GM23338 (cell line): ENCODE measurements at regions not wholly inside any gene's neighbourhood (a gene's known extent, or its start where the extent isn't known, plus 50 kb on each side); places are given as distances from the start of the nearest gene placed in this dataset.

Experiments
- ATAC-seq: fragments of 200-7000 bp; cut with Tn5 transposase; 3 replicates; pipeline ENCODE4 v1.9.1; 2020
- DNase-seq: peaks from one replicate; pipeline ENCODE4 v3.0.0-alpha.2; 2015; ENCODE audit warnings: low spot score
- H2AFZ ChIP-seq: fragments of 200-600 bp; sonication (generic); 2 replicates; pipeline ENCODE4 v1.8.0; 2016; ENCODE audit warnings: antibody characterized with exemption, mild to moderate bottlenecking, moderate library complexity
- H3F3A ChIP-seq: fragments of 200-600 bp; sonication (generic); replicated peaks from 2 replicates; pipeline ENCODE4 v1.8.0; 2017; ENCODE audit warnings: antibody characterized with exemption, mixed run types, low read depth
- H3K27ac ChIP-seq: fragments of 200-600 bp; sonication (generic); 2 replicates; pipeline ENCODE4 v1.6.1; 2016; ENCODE audit warnings: low read depth
- H3K27me3 ChIP-seq: fragments of 200-600 bp; sonication (generic); 2 replicates; pipeline ENCODE4 v1.8.0; 2016; ENCODE audit warnings: mild to moderate bottlenecking, mixed run types, moderate library complexity; ENCODE audit not compliant: insufficient read depth
- H3K36me3 ChIP-seq: fragments of 200-600 bp; sonication (generic); 2 replicates; pipeline ENCODE4 v1.8.0; 2016; ENCODE audit warnings: mild to moderate bottlenecking; ENCODE audit not compliant: insufficient read depth
- H3K4me1 ChIP-seq: fragments of 200-600 bp; sonication (generic); 2 replicates; pipeline ENCODE4 v1.8.0; 2016; ENCODE audit warnings: mild to moderate bottlenecking, moderate library complexity; ENCODE audit not compliant: insufficient read depth
- H3K4me2 ChIP-seq: fragments of 200-600 bp; sonication (generic); 2 replicates; pipeline ENCODE4 v1.7.1; 2017; ENCODE audit warnings: mixed run types
- H3K4me3 ChIP-seq: fragments of 200-600 bp; sonication (generic); 2 replicates; pipeline ENCODE4 v1.6.1; 2016; ENCODE audit warnings: mixed run types
- H3K79me2 ChIP-seq: fragments of 200-600 bp; sonication (generic); replicated peaks from 2 replicates; pipeline ENCODE4 v1.8.0; 2017; ENCODE audit warnings: mild to moderate bottlenecking; ENCODE audit not compliant: insufficient read depth
- H3K9me2 ChIP-seq: fragments of 200-600 bp; sonication (generic); 2 replicates; pipeline ENCODE4 v1.8.0; 2017; ENCODE audit not compliant: insufficient read depth
- H4K20me1 ChIP-seq: fragments of 200-600 bp; sonication (generic); replicated peaks from 2 replicates; pipeline ENCODE4 v1.8.0; 2017; ENCODE audit warnings: mild to moderate bottlenecking; ENCODE audit not compliant: insufficient read depth
- H3K27ac Mint-ChIP-seq: 2 replicates; pipeline ENCODE4 v1.8.0; 2020; ENCODE audit warnings: inconsistent platforms, mild to moderate bottlenecking, moderate library complexity, mixed read lengths
- H3K27me3 Mint-ChIP-seq: 3 replicates; pipeline ENCODE4 v1.8.0; 2022; ENCODE audit warnings: low read depth, mild to moderate bottlenecking, moderate library complexity, mixed read lengths, inconsistent platforms; ENCODE audit not compliant: insufficient read depth, poor library complexity
- H3K36me3 Mint-ChIP-seq: 3 replicates; pipeline ENCODE4 v1.8.0; 2021; ENCODE audit warnings: low read depth, mild to moderate bottlenecking, inconsistent platforms, moderate library complexity, mixed read lengths
- H3K4me1 Mint-ChIP-seq: 3 replicates; pipeline ENCODE4 v1.8.0; 2020; ENCODE audit warnings: mild to moderate bottlenecking, inconsistent platforms, mixed read lengths
- H3K4me3 Mint-ChIP-seq: 3 replicates; pipeline ENCODE4 v1.8.0; 2021; ENCODE audit warnings: moderate library complexity, mild to moderate bottlenecking, inconsistent platforms, mixed read lengths
- H3K9me3 Mint-ChIP-seq: 3 replicates; pipeline ENCODE4 v1.8.0; 2020; ENCODE audit warnings: moderate library complexity, mild to moderate bottlenecking, inconsistent platforms, mixed read lengths
- CREB1 ChIP-seq: fragments of 250-450 bp; sonication (Bioruptor Pico); IDR thresholded peaks from 2 replicates; pipeline ENCODE4 v1.5.0; 2020; ENCODE audit warnings: low read depth, mild to moderate bottlenecking, moderate library complexity
- CTCF ChIP-seq, 2 experiments: fragments of 200-600 bp in 1 of 2; sonication (generic) in 1 of 2; conservative IDR thresholded peaks; 2 replicates each; pipeline versions ENCODE4 v1.5.1 to v1.6.1; 2016 to 2017; ENCODE audit warnings: antibody characterized with exemption in 2 of 2, low read depth in 2 of 2, mild to moderate bottlenecking in 2 of 2, moderate library complexity in 1 of 2
- ETS1 ChIP-seq: IDR thresholded peaks from 2 replicates; pipeline ENCODE4 v1.6.1; 2016; ENCODE audit warnings: antibody characterized with exemption
- EZH2 ChIP-seq: fragments of 200-600 bp; sonication (generic); IDR thresholded peaks from one replicate; pipeline ENCODE4 v1.8.0; 2017; ENCODE audit warnings: antibody characterized with exemption, mild to moderate bottlenecking, low read depth; ENCODE audit not compliant: unreplicated experiment
- EZH2phosphoT487 ChIP-seq: fragments of 200-600 bp; sonication (generic); IDR thresholded peaks from one replicate; pipeline ENCODE4 v1.8.1; 2018; ENCODE audit warnings: antibody characterized with exemption; ENCODE audit not compliant: unreplicated experiment
- JUNB ChIP-seq: IDR thresholded peaks from one replicate; pipeline ENCODE4 v1.6.1; 2016; ENCODE audit warnings: antibody characterized with exemption; ENCODE audit not compliant: unreplicated experiment
- NANOG ChIP-seq: IDR thresholded peaks from 2 replicates; pipeline ENCODE4 v1.6.1; 2016; ENCODE audit warnings: antibody characterized with exemption, borderline replicate concordance
- POLR2AphosphoS5 ChIP-seq: IDR thresholded peaks from 2 replicates; pipeline ENCODE4 v1.6.1; 2016; ENCODE audit warnings: antibody characterized with exemption, low read depth
- STAT1 ChIP-seq: IDR thresholded peaks from one replicate; pipeline ENCODE4 v1.6.1; 2016; ENCODE audit warnings: antibody characterized with exemption; ENCODE audit not compliant: unreplicated experiment
- ZNF114 ChIP-seq: fragments of 250-450 bp; sonication (Bioruptor Pico); IDR thresholded peaks from 2 replicates; pipeline ENCODE4 v1.5.0; 2020; ENCODE audit warnings: mild to moderate bottlenecking, moderate library complexity
- ZNF331 ChIP-seq: fragments of 250-450 bp; sonication (Bioruptor Pico); IDR thresholded peaks from 2 replicates; pipeline ENCODE4 v1.5.0; 2020; ENCODE audit warnings: low read depth, mild to moderate bottlenecking, moderate library complexity
- ZNF462 ChIP-seq: fragments of 250-450 bp; sonication (Bioruptor Pico); IDR thresholded peaks from 2 replicates; pipeline ENCODE4 v1.5.0; 2020; ENCODE audit warnings: mild to moderate bottlenecking, moderate library complexity
- TF ChIP-seq, protein P1 (sequence below): IDR thresholded peaks from one replicate; pipeline ENCODE4 v1.6.1; 2018; ENCODE audit warnings: antibody characterized with exemption; ENCODE audit not compliant: unreplicated experiment

- Histone ChIP-seq H4K20me1 (no peaks in the 10 kb centered on the region), H3K27ac (no peak overlapping the region), H3K4me2 (no peak overlapping the region), H3K36me3 (0 out of 2 replicates have a peak, but pooled peaks cover 4% of the 10 kb centered on the region), H3K27me3 (no peaks in the 10 kb centered on the region), H3K4me1 (no peaks in the 10 kb centered on the region), H2AFZ (no peak overlapping the region), H3K4me3 (no peak overlapping the region), H3K9me2 (no peaks in the 10 kb centered on the region), H3F3A (no peaks in the 10 kb centered on the region), H3K79me2 (no peaks in the 10 kb centered on the region)
- Mint-ChIP-seq H3K4me1 (0 out of 3 replicates have a peak, but pooled peaks cover 2% of the 10 kb centered on the region), H3K27me3 (no peaks in the 10 kb centered on the region), H3K4me3 (no peak overlapping the region), H3K36me3 (peaks cover 24% of the 10 kb centered on the region), H3K27ac (no peak overlapping the region), H3K9me3 (peaks cover 21% of the 10 kb centered on the region)
- no peak for TF ChIP-seq POLR2AphosphoS5
- TF ChIP-seq ZNF331 (CRISPR knock-in tag): no peak
- TF ChIP-seq NANOG: no peak
- no peak for TF ChIP-seq EZH2
- TF ChIP-seq EZH2phosphoT487: no peak
- no peak for TF ChIP-seq STAT1
- TF ChIP-seq, protein P1, sequence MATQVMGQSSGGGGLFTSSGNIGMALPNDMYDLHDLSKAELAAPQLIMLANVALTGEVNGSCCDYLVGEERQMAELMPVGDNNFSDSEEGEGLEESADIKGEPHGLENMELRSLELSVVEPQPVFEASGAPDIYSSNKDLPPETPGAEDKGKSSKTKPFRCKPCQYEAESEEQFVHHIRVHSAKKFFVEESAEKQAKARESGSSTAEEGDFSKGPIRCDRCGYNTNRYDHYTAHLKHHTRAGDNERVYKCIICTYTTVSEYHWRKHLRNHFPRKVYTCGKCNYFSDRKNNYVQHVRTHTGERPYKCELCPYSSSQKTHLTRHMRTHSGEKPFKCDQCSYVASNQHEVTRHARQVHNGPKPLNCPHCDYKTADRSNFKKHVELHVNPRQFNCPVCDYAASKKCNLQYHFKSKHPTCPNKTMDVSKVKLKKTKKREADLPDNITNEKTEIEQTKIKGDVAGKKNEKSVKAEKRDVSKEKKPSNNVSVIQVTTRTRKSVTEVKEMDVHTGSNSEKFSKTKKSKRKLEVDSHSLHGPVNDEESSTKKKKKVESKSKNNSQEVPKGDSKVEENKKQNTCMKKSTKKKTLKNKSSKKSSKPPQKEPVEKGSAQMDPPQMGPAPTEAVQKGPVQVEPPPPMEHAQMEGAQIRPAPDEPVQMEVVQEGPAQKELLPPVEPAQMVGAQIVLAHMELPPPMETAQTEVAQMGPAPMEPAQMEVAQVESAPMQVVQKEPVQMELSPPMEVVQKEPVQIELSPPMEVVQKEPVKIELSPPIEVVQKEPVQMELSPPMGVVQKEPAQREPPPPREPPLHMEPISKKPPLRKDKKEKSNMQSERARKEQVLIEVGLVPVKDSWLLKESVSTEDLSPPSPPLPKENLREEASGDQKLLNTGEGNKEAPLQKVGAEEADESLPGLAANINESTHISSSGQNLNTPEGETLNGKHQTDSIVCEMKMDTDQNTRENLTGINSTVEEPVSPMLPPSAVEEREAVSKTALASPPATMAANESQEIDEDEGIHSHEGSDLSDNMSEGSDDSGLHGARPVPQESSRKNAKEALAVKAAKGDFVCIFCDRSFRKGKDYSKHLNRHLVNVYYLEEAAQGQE: no peak
- TF ChIP-seq ZNF462 (CRISPR knock-in tag): no peak
- TF ChIP-seq JUNB: no peak
- TF ChIP-seq ETS1: no peak
- no peak for TF ChIP-seq ZNF114 (CRISPR knock-in tag)
- no peak for TF ChIP-seq CTCF (conservative IDR thresholded peaks at IDR 0.05; ENCODE audit: low read depth in 2 of 2)
- TF ChIP-seq CREB1 (CRISPR knock-in tag): no peak
- ATAC-seq (no peak), DNase-seq (no peak)
Measured at GRCh38 chr6:22157233-22157632, 139.6 kb downstream of the PRL start.
